ENCODE measurements at regions not wholly inside any gene's neighbourhood (a gene's known extent, or its start where the extent isn't known, plus 50 kb on each side); places are given as distances from the start of the nearest gene placed in this dataset.

- peak; percentile 25 for DNase-seq (ENCODE audit: low read depth)
Measured at GRCh38 chr5:102090770-102091169, 205.3 kb downstream of the SLCO4C1 start.

GRCh38 chr5:102089883-102090282 is 206.2 kb downstream of the SLCO4C1 start:
- TF ChIP-seq CTCF (IDR thresholded peaks at IDR 0.05; ENCODE audit: control insufficient read depth, extremely low read depth, insufficient read depth), result no peak
- H3K4me3 ChIP-seq (ENCODE audit: low read depth, low read length), result no peak overlapping the region
- DNase-seq (ENCODE audit: low read depth), result no peak

More at GRCh38 chr5:102090770-102091169, 205.3 kb downstream of the SLCO4C1 start:
- H3K4me3 ChIP-seq (ENCODE audit: low read depth, low read length), result no peak overlapping the region
- peak; percentile 69 for TF ChIP-seq CTCF (IDR thresholded peaks at IDR 0.05; ENCODE audit: control insufficient read depth, extremely low read depth, insufficient read depth)

GRCh38 chr5:102087906-102088305 is 208.2 kb downstream of the SLCO4C1 start:
- no peak for DNase-seq (ENCODE audit: low read depth)
- no peak overlapping the region for H3K4me3 ChIP-seq (ENCODE audit: low read depth, low read length)
- no peak for TF ChIP-seq CTCF (IDR thresholded peaks at IDR 0.05; ENCODE audit: control insufficient read depth, extremely low read depth, insufficient read depth)

- TF ChIP-seq CTCF (IDR thresholded peaks at IDR 0.05; ENCODE audit: control insufficient read depth, extremely low read depth, insufficient read depth), result no peak
- no peak for DNase-seq (ENCODE audit: low read depth)
- H3K4me3 ChIP-seq (ENCODE audit: low read depth, low read length), result no peak overlapping the region
Measured at GRCh38 chr5:102080288-102080687, 215.8 kb downstream of the SLCO4C1 start.

- H3K4me3 ChIP-seq (ENCODE audit: low read depth, low read length), result no peak overlapping the region
- TF ChIP-seq CTCF (IDR thresholded peaks at IDR 0.05; ENCODE audit: control insufficient read depth, extremely low read depth, insufficient read depth), result no peak
- no peak for DNase-seq (ENCODE audit: low read depth)
Measured at GRCh38 chr5:102077920-102078319, 218.2 kb downstream of the SLCO4C1 start.

- DNase-seq (ENCODE audit: low read depth), result no peak
- no peak overlapping the region for H3K4me3 ChIP-seq (ENCODE audit: low read depth, low read length)
- TF ChIP-seq CTCF (IDR thresholded peaks at IDR 0.05; ENCODE audit: control insufficient read depth, extremely low read depth, insufficient read depth), result no peak
Measured at GRCh38 chr5:102069974-102070373, 226.1 kb downstream of the SLCO4C1 start.

GRCh38 chr5:102068870-102069269 is 227.2 kb downstream of the SLCO4C1 start:
- TF ChIP-seq CTCF (IDR thresholded peaks at IDR 0.05; ENCODE audit: control insufficient read depth, extremely low read depth, insufficient read depth), result no peak
- no peak overlapping the region for H3K4me3 ChIP-seq (ENCODE audit: low read depth, low read length)
- peak; percentile 21 for DNase-seq (ENCODE audit: low read depth)
